ENCODE measurements at regions not wholly inside any gene's neighbourhood (a gene's known extent, or its start where the extent isn't known, plus 50 kb on each side); places are given as distances from the start of the nearest gene placed in this dataset.
"Not testable (repeated sequence)": the region's sequence is repeated elsewhere in the genome, so short reads cannot be mapped to it uniquely, and the experiment has no call there.

- Histone ChIP-seq H3K4me1 (no peaks in the 10 kb centered on the region), H3K36me3 (no peaks in the 10 kb centered on the region)
These were observed 261.5 kb upstream of the ZNF385D start for GRCh38 chr3:22012471-22012870.

GRCh38 chr3:22013641-22014040 lies 262.6 kb upstream of the ZNF385D start:
- Histone ChIP-seq H3K27me3 (no peaks in the 10 kb centered on the region), H3K4me1 (no peaks in the 10 kb centered on the region), H3K27ac (no peak overlapping the region), H3K36me3 (no peaks in the 10 kb centered on the region), H3K4me3 (no peak overlapping the region), H3K9me3 (no peaks in the 10 kb centered on the region)
- no peak for TF ChIP-seq CTCF (IDR thresholded peaks at IDR 0.05)
- no peak for DNase-seq (ENCODE audit: low spot score)

More at GRCh38 chr3:22012471-22012870, 261.5 kb upstream of the ZNF385D start:
- Histone ChIP-seq H3K9me3 (no peaks in the 10 kb centered on the region), H3K27me3 (no peaks in the 10 kb centered on the region), H3K27ac (no peak overlapping the region), H3K4me3 (no peak overlapping the region)
- no peak for DNase-seq (ENCODE audit: low spot score)
- no peak for TF ChIP-seq CTCF (IDR thresholded peaks at IDR 0.05)

- Histone ChIP-seq H3K9me3 (no peaks in the 10 kb centered on the region), H3K4me3 (no peak overlapping the region), H3K36me3 (no peaks in the 10 kb centered on the region), H3K27ac (no peak overlapping the region), H3K27me3 (no peaks in the 10 kb centered on the region), H3K4me1 (no peaks in the 10 kb centered on the region)
- DNase-seq (ENCODE audit: low spot score), result no peak
- TF ChIP-seq CTCF (IDR thresholded peaks at IDR 0.05), result no peak
These were observed 265.2 kb upstream of the ZNF385D start for GRCh38 chr3:22016197-22016596.

GRCh38 chr3:22024638-22025037 lies 273.6 kb upstream of the ZNF385D start:
- DNase-seq (ENCODE audit: low spot score); H3K9me3 ChIP-seq; H3K27ac ChIP-seq; H3K4me3 ChIP-seq; H3K4me1 ChIP-seq; H3K36me3 ChIP-seq; H3K27me3 ChIP-seq: not testable (repeated sequence)

GRCh38 chr3:22029480-22029879 lies 278.5 kb upstream of the ZNF385D start:
- H3K36me3 ChIP-seq, result no peaks in the 10 kb centered on the region
- no peak for DNase-seq (ENCODE audit: low spot score)
- no peak for TF ChIP-seq CTCF (IDR thresholded peaks at IDR 0.05)
- H3K4me3 ChIP-seq, result no peak overlapping the region
- H3K27me3 ChIP-seq, result no peaks in the 10 kb centered on the region
- H3K9me3 ChIP-seq, result no peaks in the 10 kb centered on the region
- H3K27ac ChIP-seq, result no peak overlapping the region
- H3K4me1 ChIP-seq, result no peaks in the 10 kb centered on the region

- no peaks in the 10 kb centered on the region for H3K9me3 ChIP-seq
- no peaks in the 10 kb centered on the region for H3K27me3 ChIP-seq
- TF ChIP-seq CTCF (IDR thresholded peaks at IDR 0.05), result no peak
- DNase-seq (ENCODE audit: low spot score), result no peak
- no peaks in the 10 kb centered on the region for H3K36me3 ChIP-seq
- no peaks in the 10 kb centered on the region for H3K4me1 ChIP-seq
- no peak overlapping the region for H3K27ac ChIP-seq
- H3K4me3 ChIP-seq, result no peak overlapping the region
These were observed 288.2 kb upstream of the ZNF385D start for GRCh38 chr3:22039161-22039560.
